GM23248 (cell line): ENCODE measurements at regions not wholly inside any gene's neighbourhood (a gene's known extent, or its start where the extent isn't known, plus 50 kb on each side); places are given as distances from the start of the nearest gene placed in this dataset.

Source experiments
- DNase-seq: peaks from one replicate; pipeline ENCODE4 v3.0.0-alpha.2; 2015
- H2AFZ ChIP-seq: fragments of 200-600 bp; sonication (generic); 2 replicates; pipeline ENCODE4 v1.6.1; 2016; ENCODE audit warnings: antibody characterized with exemption
- H3F3A ChIP-seq: fragments of 200-600 bp; sonication (generic); 2 replicates; pipeline ENCODE4 v1.6.1; 2016; ENCODE audit warnings: mild to moderate bottlenecking, antibody characterized with exemption, mixed run types; ENCODE audit not compliant: insufficient read depth
- H3K27ac ChIP-seq: fragments of 200-600 bp; sonication (generic); 2 replicates; pipeline ENCODE4 v1.5.1; 2016; ENCODE audit warnings: mild to moderate bottlenecking
- H3K27me3 ChIP-seq: fragments of 200-600 bp; sonication (generic); replicated peaks from 2 replicates; pipeline ENCODE4 v1.6.1; 2016; ENCODE audit warnings: mild to moderate bottlenecking; ENCODE audit not compliant: insufficient read depth
- H3K36me3 ChIP-seq: fragments of 200-600 bp; sonication (generic); 2 replicates; pipeline ENCODE4 v1.6.1; 2016; ENCODE audit warnings: low read depth, mild to moderate bottlenecking
- H3K4me1 ChIP-seq: fragments of 200-600 bp; sonication (generic); 2 replicates; pipeline ENCODE4 v1.6.1; 2016; ENCODE audit warnings: mild to moderate bottlenecking; ENCODE audit not compliant: insufficient read depth
- H3K4me2 ChIP-seq: fragments of 200-600 bp; sonication (generic); one replicate; pipeline ENCODE4 v1.6.1; 2016; ENCODE audit warnings: mild to moderate bottlenecking; ENCODE audit not compliant: unreplicated experiment
- H3K4me3 ChIP-seq: fragments of 200-600 bp; sonication (generic); 2 replicates; pipeline ENCODE4 v1.5.1; 2016; ENCODE audit warnings: mild to moderate bottlenecking
- H3K79me2 ChIP-seq: fragments of 200-600 bp; sonication (generic); 2 replicates; pipeline ENCODE4 v1.6.1; 2016; ENCODE audit warnings: mild to moderate bottlenecking; ENCODE audit not compliant: insufficient read depth
- H3K9ac ChIP-seq: fragments of 200-600 bp; sonication (generic); 2 replicates; pipeline ENCODE4 v1.6.1; 2016; ENCODE audit warnings: mild to moderate bottlenecking
- H3K9me2 ChIP-seq: fragments of 200-600 bp; sonication (generic); 2 replicates; pipeline ENCODE4 v1.6.1; 2016; ENCODE audit warnings: mixed run types, mild to moderate bottlenecking, moderate library complexity; ENCODE audit not compliant: insufficient read depth
- H3K9me3 ChIP-seq: fragments of 200-600 bp; sonication (generic); one replicate; pipeline ENCODE4 v1.6.1; 2017; ENCODE audit warnings: low read depth
- H4K20me1 ChIP-seq: fragments of 200-600 bp; sonication (generic); 2 replicates; pipeline ENCODE4 v1.6.0; 2016; ENCODE audit not compliant: insufficient read depth
- EZH2 ChIP-seq: fragments of 200-600 bp; sonication (generic); IDR thresholded peaks from 2 replicates; pipeline ENCODE4 v1.6.1; 2018; ENCODE audit warnings: antibody characterized with exemption, mild to moderate bottlenecking; ENCODE audit not compliant: insufficient read depth, poor library complexity, severe bottlenecking
- EZH2phosphoT487 ChIP-seq: fragments of 200-600 bp; sonication (generic); IDR thresholded peaks from 2 replicates; pipeline ENCODE4 v1.6.1; 2018; ENCODE audit warnings: antibody characterized with exemption, moderate library complexity, mild to moderate bottlenecking, low read depth; ENCODE audit not compliant: insufficient read depth
- WGBS, 2 experiments: methylation state at CpG; one replicate each; pipeline ENCODE4 v1.1.6; 2015 to 2017; ENCODE audit warnings: low lambda C conversion rate in 2 of 2, low coverage in 1 of 2; ENCODE audit errors: missing lambda C conversion rate in 2 of 2; 5-methylcytosine and 5-hydroxymethylcytosine counted together
- in situ Hi-C: fragments of 300-500 bp; cut with MboI; formaldehyde crosslinking; loops from 2 replicates; pipeline ENCODE4 v1.15.0; 2020

- WGBS, 2 experiments: 5 to 7% methylated on average over 1 of the region's 1 CpG
- no peak overlapping the region for H3K4me2 ChIP-seq
Measured at GRCh38 chr9:79800578-79800977, 228.8 kb downstream of the TLE4 start.

GRCh38 chr9:79799691-79800335 lies 228.0 kb downstream of the TLE4 start:
- no peaks in the 10 kb centered on the region for H4K20me1 ChIP-seq
- no peaks in the 10 kb centered on the region for H3K9me3 ChIP-seq
- H3K9ac ChIP-seq: no peak overlapping the region
- no peaks in the 10 kb centered on the region for H3F3A ChIP-seq
- H3K36me3 ChIP-seq: no peaks in the 10 kb centered on the region
- H3K4me3 ChIP-seq: no peak overlapping the region
- no peak overlapping the region for H3K4me2 ChIP-seq
- peaks cover 13% of the 10 kb centered on the region; the same call in 1 of the 2 replicates for H3K27me3 ChIP-seq
- TF ChIP-seq EZH2phosphoT487 (no peak), EZH2 (no peak)
- no peaks in the 10 kb centered on the region for H3K9me2 ChIP-seq
- in situ Hi-C loops: no loop called here
- no peak overlapping the region for H3K27ac ChIP-seq
- 16 to 17% methylated on average over 6 of the region's 6 CpGs for WGBS, 2 experiments
- H3K4me1 ChIP-seq: no peaks in the 10 kb centered on the region
- H3K79me2 ChIP-seq: no peaks in the 10 kb centered on the region
- no peak overlapping the region for H2AFZ ChIP-seq
- no peak for DNase-seq

More at GRCh38 chr9:79800578-79800977, 228.8 kb downstream of the TLE4 start:
- Histone ChIP-seq H3K9me2 (no peaks in the 10 kb centered on the region), H3K36me3 (no peaks in the 10 kb centered on the region), H3K4me3 (no peak overlapping the region), H3F3A (no peaks in the 10 kb centered on the region), H3K9ac (no peak overlapping the region), H3K79me2 (no peaks in the 10 kb centered on the region), H4K20me1 (no peaks in the 10 kb centered on the region), H3K4me1 (no peaks in the 10 kb centered on the region), H3K27me3 (peaks cover 13% of the 10 kb centered on the region; the same call in 1 of the 2 replicates), H3K27ac (no peak overlapping the region), H3K9me3 (no peaks in the 10 kb centered on the region), H2AFZ (no peak overlapping the region)
- no peak for TF ChIP-seq EZH2phosphoT487
- TF ChIP-seq EZH2: no peak
- in situ Hi-C loops: no loop called here
- peak; percentile 41 for DNase-seq

GRCh38 chr9:79798450-79798849 lies 226.7 kb downstream of the TLE4 start:
- no peaks in the 10 kb centered on the region for H3K9me2 ChIP-seq
- H3K9ac ChIP-seq: no peak overlapping the region
- no peaks in the 10 kb centered on the region for H4K20me1 ChIP-seq
- DNase-seq: no peak
- H3K36me3 ChIP-seq: no peaks in the 10 kb centered on the region
- H3K4me1 ChIP-seq: no peaks in the 10 kb centered on the region
- H3K27me3 ChIP-seq: peaks cover 18% of the 10 kb centered on the region; the same call in 1 of the 2 replicates
- 83 to 84% methylated on average over 3 of the region's 3 CpGs for WGBS, 2 experiments
- H3K9me3 ChIP-seq: no peaks in the 10 kb centered on the region
- H3K79me2 ChIP-seq: no peaks in the 10 kb centered on the region
- no peak overlapping the region for H3K4me2 ChIP-seq
- no peaks in the 10 kb centered on the region for H3F3A ChIP-seq
- no peak overlapping the region for H3K4me3 ChIP-seq
- in situ Hi-C loops: no loop called here
- H2AFZ ChIP-seq: no peak overlapping the region
- H3K27ac ChIP-seq: no peak overlapping the region
- TF ChIP-seq EZH2phosphoT487 (no peak), EZH2 (no peak)

GRCh38 chr9:79796411-79796810 lies 224.6 kb downstream of the TLE4 start:
- Histone ChIP-seq H3K27ac (no peak overlapping the region), H3K4me3 (no peak overlapping the region), H3F3A (no peaks in the 10 kb centered on the region), H2AFZ (no peak overlapping the region), H3K9me3 (no peaks in the 10 kb centered on the region), H3K9me2 (no peaks in the 10 kb centered on the region), H3K79me2 (no peaks in the 10 kb centered on the region), H3K27me3 (peaks cover 21% of the 10 kb centered on the region), H3K4me1 (no peaks in the 10 kb centered on the region), H3K36me3 (no peaks in the 10 kb centered on the region), H4K20me1 (no peaks in the 10 kb centered on the region), H3K4me2 (no peak overlapping the region), H3K9ac (no peak overlapping the region)
- TF ChIP-seq EZH2phosphoT487: no peak
- TF ChIP-seq EZH2: no peak
- DNase-seq: no peak
- in situ Hi-C loops: no loop called here
- 69 to 73% methylated on average over 3 of the region's 3 CpGs for WGBS, 2 experiments

- Histone ChIP-seq H3K4me1 (no peaks in the 10 kb centered on the region), H3K9me3 (no peaks in the 10 kb centered on the region), H3K79me2 (no peaks in the 10 kb centered on the region), H2AFZ (no peak overlapping the region), H4K20me1 (no peaks in the 10 kb centered on the region), H3K36me3 (no peaks in the 10 kb centered on the region), H3K27ac (no peak overlapping the region), H3K4me3 (no peak overlapping the region), H3F3A (no peaks in the 10 kb centered on the region), H3K4me2 (no peak overlapping the region), H3K27me3 (peaks cover 21% of the 10 kb centered on the region), H3K9ac (no peak overlapping the region), H3K9me2 (no peaks in the 10 kb centered on the region)
- in situ Hi-C loops: no loop called here
- WGBS, 2 experiments: 16 to 21% methylated on average over 1 of the region's 1 CpG
- TF ChIP-seq EZH2phosphoT487: no peak
- TF ChIP-seq EZH2: no peak
- DNase-seq: no peak
Measured at GRCh38 chr9:79788662-79789061, 216.9 kb downstream of the TLE4 start.
